Neuronal stem cell (in vitro differentiated cells): ENCODE measurements at regions not wholly inside any gene's neighbourhood (a gene's known extent, or its start where the extent isn't known, plus 50 kb on each side); places are given as distances from the start of the nearest gene placed in this dataset.

Experiments used
- DNase-seq: peaks from one replicate; pipeline ENCODE4 v3.0.0-alpha.2; 2013; ENCODE audit warnings: low spot score
- H2AFZ ChIP-seq: one replicate; pipeline ENCODE4 v1.6.1; 2013; ENCODE audit warnings: mild to moderate bottlenecking, low read length, inconsistent platforms
- H2AK5ac ChIP-seq: 2 replicates; pipeline ENCODE4 v1.6.1; 2013; ENCODE audit warnings: low read depth, mild to moderate bottlenecking, inconsistent platforms, low read length, moderate library complexity, mixed read lengths
- H2BK120ac ChIP-seq: 2 replicates; pipeline ENCODE4 v1.6.1; 2013; ENCODE audit warnings: low read depth, mild to moderate bottlenecking, inconsistent platforms, low read length, moderate library complexity, mixed read lengths
- H2BK12ac ChIP-seq: one replicate; pipeline ENCODE4 v1.6.1; 2013; ENCODE audit warnings: low read length, inconsistent platforms
- H2BK15ac ChIP-seq: 2 replicates; pipeline ENCODE4 v1.6.1; 2013; ENCODE audit warnings: mild to moderate bottlenecking, low read length, inconsistent platforms, mixed read lengths
- H2BK5ac ChIP-seq: one replicate; pipeline ENCODE4 v1.6.1; 2013; ENCODE audit warnings: inconsistent platforms, mild to moderate bottlenecking, low read length, moderate library complexity
- H3K14ac ChIP-seq: one replicate; pipeline ENCODE4 v1.6.1; 2013; ENCODE audit warnings: low read length, inconsistent platforms
- H3K18ac ChIP-seq: 2 replicates; pipeline ENCODE4 v1.6.1; 2013; ENCODE audit warnings: low read length, inconsistent platforms
- H3K23ac ChIP-seq: 2 replicates; pipeline ENCODE4 v1.6.1; 2013; ENCODE audit warnings: low read depth, mild to moderate bottlenecking, mixed read lengths, low read length, inconsistent platforms; ENCODE audit not compliant: poor library complexity
- H3K27ac ChIP-seq: replicated peaks from 3 replicates; pipeline ENCODE4 v1.5.1; 2013; ENCODE audit warnings: low read length, inconsistent platforms
- H3K27me3 ChIP-seq, 3 experiments: 2 replicates each; pipeline ENCODE4 v1.6.1; 2013; ENCODE audit warnings: low read length in 3 of 3, mild to moderate bottlenecking in 2 of 3, inconsistent platforms in 1 of 3, low read depth in 1 of 3, mixed read lengths in 1 of 3, moderate library complexity in 1 of 3; ENCODE audit not compliant: control insufficient read depth in 3 of 3, insufficient read depth in 3 of 3
- H3K36me3 ChIP-seq, 2 donors: replicated peaks in 1 of 2; 2 replicates each; pipeline ENCODE4 v1.6.1; 2013; ENCODE audit warnings: low read length in 2 of 2; ENCODE audit not compliant: control insufficient read depth in 2 of 2, insufficient read depth in 2 of 2
- H3K4ac ChIP-seq: 2 replicates; pipeline ENCODE4 v1.6.1; 2013; ENCODE audit warnings: inconsistent platforms, mild to moderate bottlenecking, low read length, moderate library complexity
- H3K4me1 ChIP-seq, 2 donors: 1 replicate in 1 of 2; 2 replicates in 1 of 2; pipeline ENCODE4 v1.6.1; 2013; ENCODE audit warnings: low read length in 2 of 2, low read depth in 1 of 2; ENCODE audit not compliant: control insufficient read depth in 2 of 2, insufficient read depth in 1 of 2
- H3K4me2 ChIP-seq: one replicate; pipeline ENCODE4 v1.6.1; 2013; ENCODE audit warnings: mild to moderate bottlenecking, low read length, inconsistent platforms; ENCODE audit not compliant: insufficient read depth, poor library complexity, severe bottlenecking
- H3K4me3 ChIP-seq, 2 donors: 2 replicates each; pipeline ENCODE4 v1.5.1; 2013; ENCODE audit warnings: low read length in 2 of 2, mild to moderate bottlenecking in 2 of 2, inconsistent platforms in 1 of 2, moderate library complexity in 1 of 2
- H3K79me1 ChIP-seq: one replicate; pipeline ENCODE4 v1.6.1; 2013; ENCODE audit warnings: low read depth, mild to moderate bottlenecking, inconsistent platforms, low read length, moderate library complexity
- H3K9ac ChIP-seq: one replicate; pipeline ENCODE4 v1.6.1; 2013; ENCODE audit warnings: mild to moderate bottlenecking, low read depth, low read length, inconsistent platforms; ENCODE audit not compliant: poor library complexity
- H3K9me3 ChIP-seq, 2 donors: replicated peaks in 1 of 2; 2 replicates each; pipeline versions ENCODE3 to v1.6.1; 2013; ENCODE audit warnings: low read length in 2 of 2, mild to moderate bottlenecking in 2 of 2, inconsistent platforms in 1 of 2, low read depth in 1 of 2, mixed read lengths in 1 of 2, moderate library complexity in 1 of 2; ENCODE audit not compliant: control insufficient read depth in 2 of 2, insufficient read depth in 1 of 2
- H4K8ac ChIP-seq: one replicate; pipeline ENCODE4 v1.6.1; 2013; ENCODE audit warnings: low read depth, mild to moderate bottlenecking, inconsistent platforms, low read length, moderate library complexity
- H4K91ac ChIP-seq: one replicate; pipeline ENCODE4 v1.6.1; 2013; ENCODE audit warnings: low read length, low read depth, mild to moderate bottlenecking, inconsistent platforms; ENCODE audit not compliant: poor library complexity
- WGBS, 2 donors: extraction: QIAGEN DNeasy Blood & Tissue Kit; methylation state at CpG; one replicate each; pipeline ENCODE4 v1.1.7; 2013; ENCODE audit warnings: missing lambda C conversion rate in 2 of 2, mixed read lengths in 1 of 2; ENCODE audit not compliant: insufficient read length in 2 of 2, insufficient replicate concordance in 1 of 2; ENCODE audit errors: extremely low coverage in 2 of 2; 5-methylcytosine and 5-hydroxymethylcytosine counted together

- Histone ChIP-seq H3K4me2 (no peak overlapping the region), H2BK15ac (no peak overlapping the region), H2AFZ (no peak overlapping the region), H3K36me3 (no peaks in the 10 kb centered on the region), H3K23ac (no peak overlapping the region), H2BK12ac (no peak overlapping the region), H3K27me3 (peaks cover 0 to 21% (median 0%) of the 10 kb centered on the region in 3 experiments), H3K27ac (no peak overlapping the region), H3K4me1 (no peaks in the 10 kb centered on the region), H3K9ac (no peak overlapping the region), H3K4ac (no peak overlapping the region), H2BK5ac (no peak overlapping the region), H3K18ac (no peak overlapping the region), H4K8ac (no peak overlapping the region), H3K4me3 (no peak overlapping the region), H2BK120ac (no peak overlapping the region), H3K14ac (no peak overlapping the region), H3K9me3 (no peaks in the 10 kb centered on the region), H2AK5ac (peak overlapping the region; percentile 37), H3K79me1 (no peaks in the 10 kb centered on the region), H4K91ac (no peak overlapping the region)
- DNase-seq = no peak
- WGBS, 2 donors = no CpG with 5 or more reads among the region's 9 CpGs
Measured at GRCh38 chr1:226489718-226490425, 58.7 kb upstream of the STUM start.

GRCh38 chr1:226490426-226490809, 58.1 kb upstream of the STUM start:
- Histone ChIP-seq H4K91ac (no peak overlapping the region), H2AFZ (no peak overlapping the region), H2BK5ac (no peak overlapping the region), H2BK120ac (no peak overlapping the region), H3K79me1 (no peaks in the 10 kb centered on the region), H3K9ac (no peak overlapping the region), H3K27ac (no peak overlapping the region), H2BK12ac (no peak overlapping the region), H3K27me3 (peaks cover 0 to 16% (median 0%) of the 10 kb centered on the region in 3 experiments), H3K14ac (no peak overlapping the region), H3K23ac (no peak overlapping the region), H2BK15ac (no peak overlapping the region), H3K4me3 (no peak overlapping the region), H3K4ac (no peak overlapping the region), H2AK5ac (no peak overlapping the region), H3K18ac (no peak overlapping the region), H3K9me3 (no peaks in the 10 kb centered on the region), H4K8ac (no peak overlapping the region), H3K4me1 (no peaks in the 10 kb centered on the region), H3K36me3 (no peaks in the 10 kb centered on the region), H3K4me2 (no peak overlapping the region)
- no peak for DNase-seq
- no CpG with 5 or more reads among the region's 2 CpGs for WGBS, 2 donors

GRCh38 chr1:226491093-226491850, 57.3 kb upstream of the STUM start:
- WGBS, 2 donors = no CpG with 5 or more reads among the region's 4 CpGs

GRCh38 chr1:226492426-226493137, 56.0 kb upstream of the STUM start:
- no peak overlapping the region for H3K4ac ChIP-seq
- no CpG with 5 or more reads among the region's 7 CpGs for WGBS, 2 donors
- peaks cover 0 to 9% of the 10 kb centered on the region in 2 donors for H3K4me1 ChIP-seq

More at GRCh38 chr1:226491093-226491850, 57.3 kb upstream of the STUM start:
- no peak overlapping the region for H3K4me3 ChIP-seq
- H2BK5ac ChIP-seq = no peak overlapping the region
- no peak for DNase-seq
- no peaks in the 10 kb centered on the region for H3K36me3 ChIP-seq
- no peak overlapping the region for H3K27ac ChIP-seq
- H2BK120ac ChIP-seq = no peak overlapping the region
- no peaks in the 10 kb centered on the region for H3K79me1 ChIP-seq
- peaks cover 0 to 1% of the 10 kb centered on the region in 2 donors for H3K4me1 ChIP-seq
- no peak overlapping the region for H2AK5ac ChIP-seq
- H4K8ac ChIP-seq = no peak overlapping the region
- H3K9me3 ChIP-seq = no peaks in the 10 kb centered on the region
- no peak overlapping the region for H3K4me2 ChIP-seq
- H2BK12ac ChIP-seq = no peak overlapping the region
- peak overlapping the region; percentile 5 for H3K18ac ChIP-seq
- no peak overlapping the region for H4K91ac ChIP-seq
- H3K23ac ChIP-seq = no peak overlapping the region
- no peak overlapping the region for H3K9ac ChIP-seq
- H3K4ac ChIP-seq = no peak overlapping the region
- no peak overlapping the region for H2BK15ac ChIP-seq
- H3K14ac ChIP-seq = no peak overlapping the region
- H2AFZ ChIP-seq = no peak overlapping the region
- H3K27me3 ChIP-seq = peaks cover 0 to 24% (median 0%) of the 10 kb centered on the region in 3 experiments

More at GRCh38 chr1:226492426-226493137, 56.0 kb upstream of the STUM start:
- no peak overlapping the region for H3K23ac ChIP-seq
- H3K18ac ChIP-seq = no peak overlapping the region
- H3K27ac ChIP-seq = no peak overlapping the region
- no peak overlapping the region for H3K14ac ChIP-seq
- no peaks in the 10 kb centered on the region for H3K36me3 ChIP-seq
- H2AFZ ChIP-seq = no peak overlapping the region
- H3K79me1 ChIP-seq = no peaks in the 10 kb centered on the region
- H2AK5ac ChIP-seq = no peak overlapping the region
- no peak overlapping the region for H2BK15ac ChIP-seq
- H2BK5ac ChIP-seq = no peak overlapping the region
- H3K4me2 ChIP-seq = no peak overlapping the region
- no peak overlapping the region for H4K8ac ChIP-seq
- no peak overlapping the region for H2BK12ac ChIP-seq
- DNase-seq = no peak
- H2BK120ac ChIP-seq = no peak overlapping the region
- H3K4me3 ChIP-seq = no peak overlapping the region
- no peaks in the 10 kb centered on the region for H3K9me3 ChIP-seq
- no peak overlapping the region for H3K9ac ChIP-seq
- H3K27me3 ChIP-seq = peaks cover 0 to 31% (median 0%) of the 10 kb centered on the region in 3 experiments
- H4K91ac ChIP-seq = no peak overlapping the region
